Osteoblast (primary cell): ENCODE measurements at regions not wholly inside any gene's neighbourhood (a gene's known extent, or its start where the extent isn't known, plus 50 kb on each side); places are given as distances from the start of the nearest gene placed in this dataset.

Experiments
- DNase-seq: peaks from one replicate; pipeline ENCODE4 v3.0.0; 2011; ENCODE audit warnings: low spot score, mixed read lengths; ENCODE audit not compliant: insufficient read length; ENCODE audit errors: missing footprints
- H2AFZ ChIP-seq: 2 replicates; pipeline ENCODE4 v1.6.0; 2011; ENCODE audit warnings: mild to moderate bottlenecking, low read length
- H3K27ac ChIP-seq: 2 replicates; pipeline ENCODE4 v1.5.1; 2011; ENCODE audit warnings: mild to moderate bottlenecking, low read depth, low read length, moderate library complexity
- H3K27me3 ChIP-seq: 2 replicates; pipeline ENCODE4 v1.6.0; 2012; ENCODE audit warnings: mild to moderate bottlenecking, control low read depth, inconsistent platforms, low read length, moderate library complexity; ENCODE audit not compliant: insufficient read depth
- H3K36me3 ChIP-seq: 2 replicates; pipeline ENCODE4 v1.5.1; 2011; ENCODE audit warnings: mild to moderate bottlenecking, low read length, control low read depth, moderate library complexity; ENCODE audit not compliant: insufficient read depth
- H3K4me1 ChIP-seq: 2 replicates; pipeline ENCODE4 v1.5.1; 2011; ENCODE audit warnings: mild to moderate bottlenecking, low read length, control low read depth, moderate library complexity; ENCODE audit not compliant: insufficient read depth
- H3K4me2 ChIP-seq: 2 replicates; pipeline ENCODE4 v1.6.0; 2011; ENCODE audit warnings: mild to moderate bottlenecking, low read length; ENCODE audit not compliant: insufficient read depth
- H3K4me3 ChIP-seq: fragments of 200-600 bp; sonication (generic); 3 replicates; pipeline ENCODE4 v1.5.1; 2012; ENCODE audit warnings: mild to moderate bottlenecking, low read length, inconsistent platforms; ENCODE audit not compliant: insufficient read depth
- H3K79me2 ChIP-seq: 2 replicates; pipeline ENCODE4 v1.6.0; 2012; ENCODE audit warnings: mild to moderate bottlenecking, low read length, control low read depth, inconsistent platforms; ENCODE audit not compliant: insufficient read depth
- H3K9me3 ChIP-seq: 2 replicates; pipeline ENCODE4 v1.5.1; 2011; ENCODE audit warnings: low read depth, low read length, control low read depth
- H4K20me1 ChIP-seq: 2 replicates; pipeline ENCODE4 v1.6.0; 2012; ENCODE audit warnings: mild to moderate bottlenecking, low read length, control low read depth; ENCODE audit not compliant: insufficient read depth
- CTCF ChIP-seq: IDR thresholded peaks from 2 replicates; pipeline ENCODE4 v1.5.1; 2011; ENCODE audit warnings: mild to moderate bottlenecking, low read depth, low read length, moderate library complexity; ENCODE audit errors: extremely low read depth

- no peak for DNase-seq
- Histone ChIP-seq H4K20me1 (no peaks in the 10 kb centered on the region), H3K4me2 (no peak overlapping the region), H3K27ac (no peak overlapping the region), H3K36me3 (no peaks in the 10 kb centered on the region), H3K4me1 (no peaks in the 10 kb centered on the region), H3K9me3 (no peaks in the 10 kb centered on the region), H2AFZ (no peak overlapping the region), H3K27me3 (no peaks in the 10 kb centered on the region), H3K4me3 (no peak overlapping the region), H3K79me2 (no peaks in the 10 kb centered on the region)
- TF ChIP-seq CTCF = no peak
These were observed 592.2 kb upstream of the CADM1 start for GRCh38 chr11:116096272-116096995.

GRCh38 chr11:116093481-116094270, 589.5 kb upstream of the CADM1 start:
- H3K9me3 ChIP-seq = no peaks in the 10 kb centered on the region
- no peak overlapping the region for H2AFZ ChIP-seq
- H3K27me3 ChIP-seq = no peaks in the 10 kb centered on the region
- H3K4me2 ChIP-seq = no peak overlapping the region
- H3K79me2 ChIP-seq = no peaks in the 10 kb centered on the region
- H3K36me3 ChIP-seq = no peaks in the 10 kb centered on the region
- no peak overlapping the region for H3K27ac ChIP-seq
- TF ChIP-seq CTCF = no peak
- no peak for DNase-seq
- H3K4me3 ChIP-seq = no peak overlapping the region
- H3K4me1 ChIP-seq = no peaks in the 10 kb centered on the region
- H4K20me1 ChIP-seq = no peaks in the 10 kb centered on the region

- no peaks in the 10 kb centered on the region for H3K27me3 ChIP-seq
These were observed 588.9 kb upstream of the CADM1 start for GRCh38 chr11:116093065-116093464.

More at GRCh38 chr11:116093065-116093464, 588.9 kb upstream of the CADM1 start:
- Histone ChIP-seq H3K27ac (no peak overlapping the region), H3K4me2 (no peak overlapping the region), H3K4me3 (no peak overlapping the region), H4K20me1 (no peaks in the 10 kb centered on the region), H3K4me1 (no peaks in the 10 kb centered on the region), H2AFZ (no peak overlapping the region), H3K36me3 (no peaks in the 10 kb centered on the region), H3K9me3 (no peaks in the 10 kb centered on the region), H3K79me2 (no peaks in the 10 kb centered on the region)
- DNase-seq = no peak
- TF ChIP-seq CTCF = no peak
